IMR-90 (cell line): ENCODE measurements at regions not wholly inside any gene's neighbourhood (a gene's known extent, or its start where the extent isn't known, plus 50 kb on each side); places are given as distances from the start of the nearest gene placed in this dataset.

Experiments used
- ATAC-seq: fragments of 200-7000 bp; cut with Tn5 transposase; 2 replicates; pipeline ENCODE4 v1.9.1; 2020; ENCODE audit warnings: low read depth, mild to moderate bottlenecking, moderate library complexity
- BruUV-seq: library from RNA; stranded (reverse); fragments of 400-500 nt; replicated peaks from 2 replicates; lab custom pipeline; 2021; lab: Mats Ljungman, UMichigan
- CTCF ChIA-PET: fragments of 300-600 bp; formaldehyde crosslinking; extraction: SDS; loops from one replicate; lab custom pipeline; 2021; ENCODE audit warnings: antibody characterized with exemption; lab: Yijun Ruan, JAX
- POLR2A ChIA-PET: fragments of 300-600 bp; sonication (Branson Sonifier 250); formaldehyde crosslinking; loops from one replicate; lab custom pipeline; 2022; ENCODE audit warnings: antibody characterized with exemption; ENCODE audit not compliant: unreplicated experiment; lab: Charles Lee
- DNase-seq: peaks from one replicate; pipeline ENCODE4 v3.0.0; 2013
- H2AFZ ChIP-seq: replicated peaks from 2 replicates; pipeline ENCODE3; 2013; ENCODE audit warnings: low read length, mild to moderate bottlenecking; ENCODE audit not compliant: poor library complexity
- H2AK5ac ChIP-seq: 2 replicates; pipeline ENCODE4 v1.6.1; 2013; ENCODE audit warnings: low read depth, low read length, inconsistent platforms
- H2AK9ac ChIP-seq: replicated peaks from 2 replicates; pipeline ENCODE3; 2013; ENCODE audit warnings: mild to moderate bottlenecking, low read depth, low read length, moderate library complexity; ENCODE audit not compliant: poor library complexity
- H2BK120ac ChIP-seq: 2 replicates; pipeline ENCODE4 v1.6.1; 2013; ENCODE audit warnings: low read depth, low read length, inconsistent platforms
- H2BK15ac ChIP-seq: 3 replicates; pipeline ENCODE4 v1.6.1; 2013; ENCODE audit warnings: low read depth, low read length, inconsistent platforms
- H2BK20ac ChIP-seq: 2 replicates; pipeline ENCODE4 v1.6.1; 2013; ENCODE audit warnings: low read depth, mild to moderate bottlenecking, inconsistent platforms, low read length, moderate library complexity
- H2BK5ac ChIP-seq: 2 replicates; pipeline ENCODE4 v1.6.1; 2013; ENCODE audit warnings: mild to moderate bottlenecking, low read depth, low read length, inconsistent platforms; ENCODE audit not compliant: poor library complexity, severe bottlenecking
- H3K14ac ChIP-seq: replicated peaks from 2 replicates; pipeline ENCODE4 v1.6.1; 2013; ENCODE audit warnings: low read depth, low read length, inconsistent platforms
- H3K18ac ChIP-seq: 2 replicates; pipeline ENCODE4 v1.6.1; 2013; ENCODE audit warnings: low read depth, low read length, control low read depth
- H3K23ac ChIP-seq: 2 replicates; pipeline ENCODE4 v1.6.1; 2013; ENCODE audit warnings: low read depth, low read length, inconsistent platforms
- H3K27ac ChIP-seq: 2 replicates; pipeline ENCODE4 v1.5.1; 2013; ENCODE audit warnings: mild to moderate bottlenecking, control low read depth, low read length; ENCODE audit not compliant: insufficient read depth
- H3K27me3 ChIP-seq: 2 replicates; pipeline ENCODE4 v1.6.1; 2013; ENCODE audit warnings: low read length; ENCODE audit not compliant: control insufficient read depth, insufficient read depth
- H3K36me3 ChIP-seq: 2 replicates; pipeline ENCODE4 v1.6.1; 2013; ENCODE audit warnings: low read length, mixed read lengths; ENCODE audit not compliant: control insufficient read depth, insufficient read depth
- H3K4ac ChIP-seq: 2 replicates; pipeline ENCODE4 v1.6.1; 2013; ENCODE audit warnings: low read depth, low read length, inconsistent platforms
- H3K4me1 ChIP-seq: 2 replicates; pipeline ENCODE4 v1.6.1; 2013; ENCODE audit warnings: low read length, mixed read lengths; ENCODE audit not compliant: control insufficient read depth, insufficient read depth
- H3K4me2 ChIP-seq: 2 replicates; pipeline ENCODE4 v1.6.1; 2013; ENCODE audit warnings: low read depth, mild to moderate bottlenecking, control low read depth, low read length, moderate library complexity
- H3K4me3 ChIP-seq: 2 replicates; pipeline ENCODE4 v1.5.1; 2013; ENCODE audit warnings: low read depth, mild to moderate bottlenecking, control low read depth, low read length, moderate library complexity; ENCODE audit not compliant: insufficient read depth
- H3K56ac ChIP-seq: 2 replicates; pipeline ENCODE4 v1.6.1; 2013; ENCODE audit warnings: low read length, inconsistent platforms; ENCODE audit not compliant: insufficient read depth; ENCODE audit errors: extremely low read depth
- H3K79me1 ChIP-seq, 2 experiments: 2 replicates each; pipeline ENCODE4 v1.6.1; 2013; ENCODE audit warnings: low read length in 2 of 2, inconsistent platforms in 1 of 2, low read depth in 1 of 2
- H3K9ac ChIP-seq: 2 replicates; pipeline ENCODE4 v1.6.1; 2013; ENCODE audit warnings: low read depth, low read length, control low read depth
- H3K9me1 ChIP-seq: 2 replicates; pipeline ENCODE4 v1.6.1; 2013; ENCODE audit warnings: low read length, inconsistent platforms; ENCODE audit not compliant: insufficient read depth
- H3K9me3 ChIP-seq: 2 replicates; pipeline ENCODE4 v1.6.1; 2013; ENCODE audit warnings: low read length; ENCODE audit not compliant: control insufficient read depth, insufficient read depth
- H4K20me1 ChIP-seq: 2 replicates; pipeline ENCODE4 v1.6.1; 2013; ENCODE audit warnings: low read length, inconsistent platforms; ENCODE audit not compliant: insufficient read depth
- H4K5ac ChIP-seq: 2 replicates; pipeline ENCODE4 v1.6.1; 2013; ENCODE audit warnings: mild to moderate bottlenecking, low read depth, low read length, control low read depth
- H4K8ac ChIP-seq, 2 experiments: 2 replicates each; pipeline ENCODE4 v1.6.1; 2013; ENCODE audit warnings: low read depth in 2 of 2, low read length in 2 of 2, control low read depth in 1 of 2, inconsistent platforms in 1 of 2
- H4K91ac ChIP-seq: 2 replicates; pipeline ENCODE4 v1.6.1; 2013; ENCODE audit warnings: low read depth, low read length, inconsistent platforms; ENCODE audit not compliant: insufficient read depth
- BHLHE40 ChIP-seq: fragments of 150-350 bp; IDR thresholded peaks from 2 replicates; pipeline ENCODE4 v1.6.1; 2016; ENCODE audit warnings: mild to moderate bottlenecking, low read depth, low read length
- CEBPB ChIP-seq: IDR thresholded peaks from 2 replicates; pipeline ENCODE4 v1.6.1; 2012; ENCODE audit warnings: low read depth, low read length, improper control_type of control experiment
- CHD1 ChIP-seq: IDR thresholded peaks from 2 replicates; pipeline ENCODE4 v1.6.1; 2012; ENCODE audit warnings: low read depth, low read length, improper control_type of control experiment
- CTCF ChIP-seq: conservative IDR thresholded peaks from 2 replicates; pipeline ENCODE4 v1.5.1; 2012; ENCODE audit warnings: mild to moderate bottlenecking, low read depth, low read length, improper control_type of control experiment
- ELK1 ChIP-seq: fragments of 150-350 bp; IDR thresholded peaks from 2 replicates; pipeline ENCODE4 v1.6.1; 2016; ENCODE audit warnings: low read depth, mild to moderate bottlenecking, low read length, moderate library complexity, borderline replicate concordance
- FOS ChIP-seq: fragments of 150-350 bp; IDR thresholded peaks from 2 replicates; pipeline ENCODE4 v1.6.1; 2016; ENCODE audit warnings: low read depth, low read length
- MAZ ChIP-seq: IDR thresholded peaks from 2 replicates; pipeline ENCODE4 v1.6.1; 2012; ENCODE audit warnings: low read depth, mild to moderate bottlenecking, low read length, improper control_type of control experiment, moderate library complexity, borderline replicate concordance
- POLR2A ChIP-seq: IDR thresholded peaks from 2 replicates; pipeline ENCODE4 v1.6.1; 2012; ENCODE audit warnings: mild to moderate bottlenecking, low read depth, low read length
- RAD21 ChIP-seq: IDR thresholded peaks from 2 replicates; pipeline ENCODE4 v1.6.1; 2012; ENCODE audit warnings: low read length, improper control_type of control experiment
- RCOR1 ChIP-seq: IDR thresholded peaks from 2 replicates; pipeline ENCODE4 v1.6.1; 2012; ENCODE audit warnings: mild to moderate bottlenecking, low read length, improper control_type of control experiment; ENCODE audit not compliant: insufficient replicate concordance
- RFX5 ChIP-seq: IDR thresholded peaks from 2 replicates; pipeline ENCODE4 v1.8.0; 2012; ENCODE audit warnings: low read depth, mild to moderate bottlenecking, low read length, moderate library complexity
- SMC3 ChIP-seq: fragments of 150-350 bp; IDR thresholded peaks from 2 replicates; pipeline ENCODE4 v1.6.1; 2016; ENCODE audit warnings: low read depth, mild to moderate bottlenecking, antibody characterized with exemption, low read length, moderate library complexity
- USF2 ChIP-seq: fragments of 150-350 bp; IDR thresholded peaks from 2 replicates; pipeline ENCODE4 v1.6.1; 2017; ENCODE audit warnings: mild to moderate bottlenecking, antibody characterized with exemption, low read length, low read depth
- WGBS, 2 experiments: methylation state at CpG; one replicate each; pipeline versions ENCODE4 v1.1.5 to v1.1.7; 2013; ENCODE audit warnings: missing lambda C conversion rate in 2 of 2; ENCODE audit not compliant: insufficient read length in 1 of 2; ENCODE audit errors: extremely low coverage in 2 of 2; 5-methylcytosine and 5-hydroxymethylcytosine counted together
- dilution Hi-C: fragments of 300-500 bp; cut with HindIII; formaldehyde crosslinking; loops from one replicate; pipeline ENCODE4 v1.14.3; 2018; ENCODE audit warnings: low sequenced_read_pairs; ENCODE audit not compliant: unreplicated experiment
- in situ Hi-C: fragments of 300-500 bp; cut with MboI; formaldehyde crosslinking; loops from 3 replicates; pipeline ENCODE4 v1.14.3; 2019; ENCODE audit warnings: low sequenced_read_pairs, inconsistent platforms, mixed read lengths
- intact Hi-C: fragments of 100-400 bp; cut with micrococcal nuclease; formaldehyde crosslinking; loops from 2 replicates; pipeline ENCODE4 v1.10.0; 2022

- Histone ChIP-seq H2BK15ac (no peak overlapping the region), H2BK20ac (no peak overlapping the region), H4K20me1 (no peaks in the 10 kb centered on the region), H4K5ac (no peak overlapping the region), H3K4me3 (no peak overlapping the region), H4K91ac (no peak overlapping the region), H3K18ac (no peak overlapping the region), H3K14ac (no peak overlapping the region), H3K4ac (no peak overlapping the region), H3K9ac (no peak overlapping the region), H3K79me1 (no peaks in the 10 kb centered on the region), H2AFZ (no peak overlapping the region), H2BK5ac (no peak overlapping the region), H4K8ac (no peak overlapping the region), H3K4me2 (no peak overlapping the region), H3K23ac (no peak overlapping the region), H2AK9ac (no peak overlapping the region), H3K27ac (no peak overlapping the region), H2BK120ac (no peak overlapping the region), H2AK5ac (no peak overlapping the region), H3K4me1 (peaks cover 4% of the 10 kb centered on the region; the same call in 1 of the 2 replicates), H3K9me1 (peaks cover 3% of the 10 kb centered on the region; the same call in 1 of the 2 replicates), H3K56ac (no peak overlapping the region), H3K36me3 (no peaks in the 10 kb centered on the region), H3K9me3 (peaks cover 2% of the 10 kb centered on the region; the same call in 1 of the 2 replicates), H3K27me3 (no peaks in the 10 kb centered on the region)
- no CpG with 5 or more reads among the region's 2 CpGs for WGBS, 2 experiments
- dilution Hi-C loops (no loop called here), in situ Hi-C loops (loop anchor here (10.0 kb wide), 1 partner anchor 65 kb away; no protein-coding TSS in a partner anchor), intact Hi-C loops (no loop called here)
- DNase-seq (no peak), ATAC-seq (no peak)
- no TSS peak for BruUV-seq
- TF ChIP-seq RCOR1 (no peak), CEBPB (no peak), BHLHE40 (no peak), RAD21 (no peak), USF2 (no peak), CTCF (no peak), SMC3 (no peak), RFX5 (no peak), POLR2A (no peak), ELK1 (no peak), MAZ (no peak), CHD1 (no peak), FOS (no peak)
- CTCF ChIA-PET, result no interaction called here
- POLR2A ChIA-PET, result no interaction called here
These were observed 144.2 kb upstream of the PAPPA start for GRCh38 chr9:116009420-116009819.
